H1 (cell line): ENCODE measurements at regions not wholly inside any gene's neighbourhood (a gene's known extent, or its start where the extent isn't known, plus 50 kb on each side); places are given as distances from the start of the nearest gene placed in this dataset.

ENCODE experiments used
- CTCF ChIA-PET: fragments of 300-600 bp; sonication (Branson Sonifier 250); formaldehyde crosslinking; loops from one replicate; lab custom pipeline; 2021; ENCODE audit not compliant: partially characterized antibody; lab: Charles Lee
- POLR2A ChIA-PET: fragments of 300-600 bp; sonication (Branson Sonifier 250); formaldehyde crosslinking; loops from one replicate; lab custom pipeline; 2021; ENCODE audit warnings: inconsistent platforms; ENCODE audit not compliant: partially characterized antibody; lab: Charles Lee
- DNase-seq, 2 experiments: peaks; one replicate each; pipeline versions ENCODE4 v3.0.0 to v3.0.0-alpha.2; 2010 to 2022; ENCODE audit warnings: low spot score in 2 of 2, low read depth in 1 of 2, mixed read lengths in 1 of 2
- FAIRE-seq: peaks from 2 replicates; lab custom pipeline; 2011; peaks lifted over from hg19 to GRCh38; lab: Jason Lieb, UNC
- H2AFZ ChIP-seq: 2 replicates; pipeline ENCODE4 v1.8.1; 2012; ENCODE audit warnings: low read length, inconsistent platforms
- H2AK5ac ChIP-seq: 2 replicates; pipeline ENCODE4 v1.6.1; 2013; ENCODE audit warnings: low read depth, low read length
- H2BK120ac ChIP-seq: replicated peaks from 2 replicates; pipeline ENCODE3; 2013; ENCODE audit warnings: low read depth, low read length, inconsistent platforms
- H2BK12ac ChIP-seq: 2 replicates; pipeline ENCODE4 v1.6.1; 2013; ENCODE audit warnings: low read depth, low read length
- H2BK15ac ChIP-seq: 2 replicates; pipeline ENCODE4 v1.6.1; 2013; ENCODE audit warnings: low read length
- H2BK20ac ChIP-seq: 2 replicates; pipeline ENCODE4 v1.6.1; 2013; ENCODE audit warnings: low read length
- H2BK5ac ChIP-seq: 2 replicates; pipeline ENCODE4 v1.6.1; 2013; ENCODE audit warnings: low read depth, low read length
- H3K14ac ChIP-seq: 2 replicates; pipeline ENCODE4 v1.6.1; 2013; ENCODE audit warnings: inconsistent platforms; ENCODE audit not compliant: insufficient read length
- H3K18ac ChIP-seq: 2 replicates; pipeline ENCODE4 v1.6.1; 2013; ENCODE audit warnings: low read length; ENCODE audit errors: extremely low read depth
- H3K23ac ChIP-seq: 2 replicates; pipeline ENCODE4 v1.6.1; 2013; ENCODE audit warnings: inconsistent platforms; ENCODE audit not compliant: insufficient read length
- H3K23me2 ChIP-seq: 2 replicates; pipeline ENCODE4 v1.6.1; 2013; ENCODE audit warnings: low read depth, low read length
- H3K27ac ChIP-seq: 2 replicates; pipeline ENCODE4 v1.6.1; 2011; ENCODE audit warnings: low read depth, low read length, inconsistent platforms
- H3K27me3 ChIP-seq, 4 experiments: replicated peaks in 1 of 4; 1 replicate in 1 of 4; 2 replicates in 3 of 4; pipeline versions ENCODE4 v1.6.1 to v1.8.1; 2011 to 2013; ENCODE audit warnings: low read length in 3 of 4, mild to moderate bottlenecking in 3 of 4, inconsistent platforms in 2 of 4, mixed read lengths in 2 of 4, moderate library complexity in 1 of 4; ENCODE audit not compliant: control insufficient read depth in 3 of 4, insufficient read depth in 3 of 4; ENCODE audit errors: extremely low read depth in 1 of 4
- H3K36me3 ChIP-seq, 4 experiments: 2 replicates each; pipeline versions ENCODE4 v1.6.1 to v1.8.1; 2011 to 2013; ENCODE audit warnings: mild to moderate bottlenecking in 4 of 4, low read length in 3 of 4, moderate library complexity in 2 of 4, control low read depth in 1 of 4, inconsistent platforms in 1 of 4; ENCODE audit not compliant: insufficient read depth in 4 of 4, control insufficient read depth in 2 of 4
- H3K4ac ChIP-seq: replicated peaks from 2 replicates; pipeline ENCODE3; 2013; ENCODE audit warnings: low read length, low read depth, mixed read lengths, inconsistent platforms; ENCODE audit not compliant: insufficient read length
- H3K4me1 ChIP-seq, 4 experiments: replicated peaks in 1 of 4; 1 replicate in 1 of 4; 2 replicates in 3 of 4; pipeline versions ENCODE4 v1.6.1 to v1.8.1; 2011 to 2013; ENCODE audit warnings: low read length in 3 of 4, inconsistent platforms in 2 of 4, mixed read lengths in 1 of 4; ENCODE audit not compliant: insufficient read depth in 4 of 4, control insufficient read depth in 3 of 4
- H3K4me2 ChIP-seq, 2 experiments: 2 replicates each; pipeline versions ENCODE4 v1.6.1 to v1.8.1; 2011 to 2013; ENCODE audit warnings: low read depth in 2 of 2, low read length in 2 of 2, control low read depth in 1 of 2, inconsistent platforms in 1 of 2, mild to moderate bottlenecking in 1 of 2; ENCODE audit not compliant: insufficient read depth in 1 of 2
- H3K4me3 ChIP-seq, 4 experiments: fragments of 200-600, 300-600 bp in 1 of 4; sonication (generic), shearing (Covaris generic), sonication (Bioruptor Twin) in 1 of 4; 2 replicates each; pipeline versions ENCODE4 v1.5.1 to v1.8.1; 2011 to 2016; ENCODE audit warnings: low read length in 4 of 4, low read depth in 3 of 4, control low read depth in 2 of 4, inconsistent platforms in 2 of 4, mild to moderate bottlenecking in 2 of 4, mixed read lengths in 1 of 4, moderate library complexity in 1 of 4; ENCODE audit not compliant: insufficient read depth in 2 of 4; ENCODE audit errors: extremely low read depth in 1 of 4
- H3K56ac ChIP-seq: replicated peaks from 2 replicates; pipeline ENCODE3; 2013; ENCODE audit warnings: low read depth, mild to moderate bottlenecking, mixed read lengths, low read length, inconsistent platforms; ENCODE audit not compliant: insufficient read length
- H3K79me1 ChIP-seq: 2 replicates; pipeline ENCODE4 v1.6.1; 2013; ENCODE audit warnings: low read depth, low read length, control low read depth
- H3K79me2 ChIP-seq, 2 experiments: 2 replicates each; pipeline versions ENCODE4 v1.6.1 to v1.8.1; 2012 to 2013; ENCODE audit warnings: low read length in 2 of 2, mild to moderate bottlenecking in 2 of 2, inconsistent platforms in 1 of 2; ENCODE audit not compliant: insufficient read depth in 2 of 2, control insufficient read depth in 1 of 2
- H3K9ac ChIP-seq, 4 experiments: replicated peaks in 1 of 4; 1 replicate in 1 of 4; 2 replicates in 3 of 4; pipeline versions ENCODE4 v1.6.1 to v1.8.1; 2011 to 2013; ENCODE audit warnings: low read depth in 3 of 4, low read length in 3 of 4, control low read depth in 2 of 4, mild to moderate bottlenecking in 2 of 4, moderate library complexity in 2 of 4, inconsistent platforms in 1 of 4; ENCODE audit errors: extremely low read depth in 1 of 4
- H3K9me3 ChIP-seq, 2 experiments: 2 replicates each; pipeline versions ENCODE4 v1.6.1 to v1.8.1; 2012 to 2013; ENCODE audit warnings: mild to moderate bottlenecking in 2 of 2, moderate library complexity in 2 of 2, control low read depth in 1 of 2, inconsistent platforms in 1 of 2, low read depth in 1 of 2, low read length in 1 of 2, mixed read lengths in 1 of 2; ENCODE audit not compliant: insufficient read depth in 2 of 2
- H4K20me1 ChIP-seq, 2 experiments: replicated peaks in 1 of 2; 2 replicates each; pipeline versions ENCODE3 to v1.8.1; 2011 to 2013; ENCODE audit warnings: inconsistent platforms in 2 of 2, low read length in 2 of 2, mild to moderate bottlenecking in 1 of 2; ENCODE audit not compliant: insufficient read depth in 2 of 2, control insufficient read depth in 1 of 2
- H4K5ac ChIP-seq: 2 replicates; pipeline ENCODE4 v1.6.1; 2013; ENCODE audit warnings: low read length, low read depth, mixed read lengths, inconsistent platforms; ENCODE audit not compliant: insufficient read length
- H4K8ac ChIP-seq: 2 replicates; pipeline ENCODE4 v1.8.0; 2013; ENCODE audit warnings: mild to moderate bottlenecking, moderate library complexity, low read length, inconsistent platforms; ENCODE audit not compliant: insufficient read depth; ENCODE audit errors: extremely low read depth
- H4K91ac ChIP-seq: replicated peaks from 2 replicates; pipeline ENCODE3; 2013; ENCODE audit warnings: low read length, mixed read lengths, inconsistent platforms; ENCODE audit not compliant: insufficient read length
- CHD2 ChIP-seq: IDR thresholded peaks from 2 replicates; pipeline ENCODE4 v1.6.1; 2012; ENCODE audit warnings: low read length, improper control_type of control experiment
- WGBS, 2 experiments: shearing (Covaris generic) in 1 of 2; methylation state at CpG; one replicate each; pipeline versions ENCODE4 v1.1.6 to v1.1.7; 2013 to 2015; ENCODE audit warnings: low lambda C conversion rate in 2 of 2, mixed read lengths in 2 of 2, inconsistent platforms in 1 of 2, low coverage in 1 of 2, missing lambda C conversion rate in 1 of 2; ENCODE audit not compliant: insufficient replicate concordance in 2 of 2, insufficient coverage in 1 of 2, insufficient read length in 1 of 2; ENCODE audit errors: extremely low coverage in 1 of 2, missing lambda C conversion rate in 1 of 2; 5-methylcytosine and 5-hydroxymethylcytosine counted together

DNA sequence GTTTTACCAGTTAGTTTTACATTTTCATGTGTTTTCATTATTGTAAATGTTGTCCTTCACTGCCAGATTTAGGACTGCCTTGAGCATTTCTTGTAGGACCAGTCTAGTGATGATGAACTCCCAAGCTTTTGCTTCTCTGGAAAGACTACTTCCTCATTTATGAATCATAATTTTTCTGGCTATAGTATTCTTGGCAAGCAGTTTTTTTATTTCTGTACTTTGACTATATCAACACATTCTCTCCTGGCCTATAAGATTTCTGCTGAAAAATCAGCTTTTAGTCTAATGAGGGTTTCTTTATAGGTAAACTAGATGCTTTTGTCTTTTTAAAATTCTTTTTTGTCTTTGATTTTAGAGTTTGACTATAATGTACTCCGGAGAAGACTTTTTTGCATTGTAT, 256.8 kb upstream of the GRAMD2B start:
- H3K14ac ChIP-seq, result no peak overlapping the region
- no peak overlapping the region for H3K4ac ChIP-seq
- no peak overlapping the region for H3K4me2 ChIP-seq
- no peak overlapping the region for H4K91ac ChIP-seq
- no peak overlapping the region for H3K23ac ChIP-seq
- no peak overlapping the region for H3K56ac ChIP-seq
- no peak overlapping the region for H2AK5ac ChIP-seq
- H2BK15ac ChIP-seq, result no peak overlapping the region
- CTCF ChIA-PET, result no interaction called here
- H3K4me3 ChIP-seq, result no peak overlapping the region
- no peaks in the 10 kb centered on the region for H3K23me2 ChIP-seq
- no peak overlapping the region for H2BK20ac ChIP-seq
- no peak overlapping the region for H2BK5ac ChIP-seq
- no peak for DNase-seq
- TF ChIP-seq CHD2, result no peak
- TF ChIP-seq, all 59 proteins: peak for 0
- FAIRE-seq, result no peak
- Histone ChIP-seq H3K9ac (no peak overlapping the region), H3K4me1 (no peaks in the 10 kb centered on the region), H3K27ac (no peak overlapping the region), H2BK120ac (no peak overlapping the region), H3K18ac (no peak overlapping the region), H3K79me1 (no peaks in the 10 kb centered on the region), H2BK12ac (no peak overlapping the region), H3K9me3 (peaks cover 0 to 3% of the 10 kb centered on the region in 2 experiments; a peak in 1 of 4 replicates), H3K36me3 (no peaks in the 10 kb centered on the region), H4K20me1 (no peaks in the 10 kb centered on the region), H4K5ac (no peak overlapping the region), H3K27me3 (no peaks in the 10 kb centered on the region), H4K8ac (no peak overlapping the region), H3K79me2 (no peaks in the 10 kb centered on the region), H2AFZ (no peak overlapping the region)
- WGBS, 2 experiments, result 83% methylated on average over 1 of the region's 1 CpG; no CpG with 5 or more reads in 1 of the 2 experiments
- POLR2A ChIA-PET, result no interaction called here
